Keratinocyte (primary cell): ENCODE measurements at regions not wholly inside any gene's neighbourhood (a gene's known extent, or its start where the extent isn't known, plus 50 kb on each side); places are given as distances from the start of the nearest gene placed in this dataset.
"Not testable (repeated sequence)": the region's sequence is repeated elsewhere in the genome, so short reads cannot be mapped to it uniquely, and the experiment has no call there.

Experiments
- DNase-seq: peaks from one replicate; pipeline ENCODE4 v3.0.0-alpha.2; 2011; ENCODE audit warnings: low read depth, missing footprints, low spot score
- FAIRE-seq: peaks from 2 replicates; lab custom pipeline; 2011; peaks lifted over from hg19 to GRCh38; lab: Jason Lieb, UNC
- H2AFZ ChIP-seq: 2 replicates; pipeline ENCODE4 v1.6.0; 2012; ENCODE audit warnings: low read length, control low read depth, inconsistent platforms; ENCODE audit not compliant: control insufficient read depth
- H3K27ac ChIP-seq: 2 replicates; pipeline ENCODE4 v1.5.1; 2011; ENCODE audit warnings: low read length; ENCODE audit not compliant: control insufficient read depth, insufficient read depth
- H3K27me3 ChIP-seq: 3 replicates; pipeline ENCODE4 v1.6.0; 2011; ENCODE audit warnings: low read length; ENCODE audit not compliant: control insufficient read depth, insufficient read depth; ENCODE audit errors: extremely low read depth
- H3K36me3 ChIP-seq, 2 experiments: 2 replicates in 1 of 2; 3 replicates in 1 of 2; pipeline ENCODE4 v1.5.1; 2011; ENCODE audit warnings: low read length in 2 of 2, mild to moderate bottlenecking in 1 of 2; ENCODE audit not compliant: control insufficient read depth in 2 of 2, insufficient read depth in 2 of 2; ENCODE audit errors: extremely low read depth in 1 of 2
- H3K4me1 ChIP-seq: 3 replicates; pipeline ENCODE4 v1.5.1; 2011; ENCODE audit warnings: low read length; ENCODE audit not compliant: control insufficient read depth, insufficient read depth; ENCODE audit errors: extremely low read depth
- H3K4me2 ChIP-seq: 3 replicates; pipeline ENCODE4 v1.6.0; 2011; ENCODE audit warnings: low read depth, low read length; ENCODE audit not compliant: control insufficient read depth, insufficient read depth; ENCODE audit errors: extremely low read depth
- H3K4me3 ChIP-seq, 3 experiments: fragments of 200-600 bp in 1 of 3; sonication (generic) in 1 of 3; 2 replicates in 2 of 3; 3 replicates in 1 of 3; pipeline ENCODE4 v1.5.1; 2011 to 2016; ENCODE audit warnings: low read length in 3 of 3, mild to moderate bottlenecking in 3 of 3, control low read depth in 2 of 3, inconsistent platforms in 1 of 3, low read depth in 1 of 3, mixed read lengths in 1 of 3, mixed run types in 1 of 3, moderate library complexity in 1 of 3; ENCODE audit not compliant: control insufficient read depth in 2 of 3, insufficient read depth in 2 of 3; ENCODE audit errors: extremely low read depth in 1 of 3
- H3K79me2 ChIP-seq: 2 replicates; pipeline ENCODE4 v1.6.0; 2012; ENCODE audit warnings: low read length; ENCODE audit not compliant: control insufficient read depth, insufficient read depth
- H3K9ac ChIP-seq: 3 replicates; pipeline ENCODE4 v1.6.0; 2011; ENCODE audit warnings: low read length; ENCODE audit not compliant: control insufficient read depth, insufficient read depth; ENCODE audit errors: extremely low read depth
- H3K9me1 ChIP-seq: 3 replicates; pipeline ENCODE4 v1.6.0; 2011; ENCODE audit warnings: low read length; ENCODE audit not compliant: control insufficient read depth, insufficient read depth; ENCODE audit errors: extremely low read depth
- H3K9me3 ChIP-seq: 2 replicates; pipeline ENCODE4 v1.5.1; 2012; ENCODE audit warnings: low read depth, low read length; ENCODE audit not compliant: control insufficient read depth
- H4K20me1 ChIP-seq: 3 replicates; pipeline ENCODE4 v1.6.0; 2011; ENCODE audit warnings: low read length; ENCODE audit not compliant: control insufficient read depth, insufficient read depth; ENCODE audit errors: extremely low read depth
- CTCF ChIP-seq, 3 experiments: IDR thresholded peaks in 1 of 3; conservative IDR thresholded peaks in 1 of 3; optimal IDR thresholded peaks in 1 of 3; 2 replicates in 2 of 3; 3 replicates in 1 of 3; pipeline versions ENCODE3 to v1.5.1; 2011; ENCODE audit warnings: low read length in 3 of 3, mild to moderate bottlenecking in 3 of 3, moderate library complexity in 2 of 3, control low read depth in 1 of 3, inconsistent platforms in 1 of 3; ENCODE audit not compliant: insufficient read depth in 2 of 3; ENCODE audit errors: extremely low read depth in 1 of 3
- EZH2 ChIP-seq: IDR thresholded peaks from one replicate; pipeline ENCODE4 v1.6.1; 2012; ENCODE audit warnings: inconsistent platforms, mild to moderate bottlenecking, low read length, moderate library complexity
- dilution Hi-C: fragments of 300-500 bp; cut with MboI; formaldehyde crosslinking; loops from one replicate; pipeline ENCODE4 v1.7.0; 2020; ENCODE audit warnings: low sequenced_read_pairs; ENCODE audit not compliant: extremely low pct_ligation_motif_present

GRCh38 chr15:75114327-75114726 lies 87.4 kb upstream of the C15orf39 start:
- H3K9me1 ChIP-seq, result no peaks in the 10 kb centered on the region
- dilution Hi-C loops, result no loop called here
- H3K4me1 ChIP-seq, result no peaks in the 10 kb centered on the region
- H3K9me3 ChIP-seq, result no peaks in the 10 kb centered on the region
- no peaks in the 10 kb centered on the region for H4K20me1 ChIP-seq
- DNase-seq (no peak), FAIRE-seq (no peak)
- H3K9ac ChIP-seq, result no peak overlapping the region
- H3K27ac ChIP-seq, result no peak overlapping the region
- H3K36me3 ChIP-seq, result no peaks in the 10 kb centered on the region
- peaks cover 35% of the 10 kb centered on the region for H3K27me3 ChIP-seq
- H3K4me2 ChIP-seq, result no peak overlapping the region
- H3K4me3 ChIP-seq, result no peak overlapping the region
- H3K79me2 ChIP-seq, result no peaks in the 10 kb centered on the region
- no peak overlapping the region for H2AFZ ChIP-seq
- TF ChIP-seq CTCF (optimal IDR thresholded peaks at IDR 0.05 in 1 of 3, IDR thresholded peaks at IDR 0.05 in 1 of 3, conservative IDR thresholded peaks at IDR 0.05 in 1 of 3; ENCODE audit: extremely low read depth in 1 of 3, insufficient read depth in 2 of 3, low read length in 3 of 3), result no peak

- dilution Hi-C loops, result no loop called here
Measured at GRCh38 chr15:75114796-75115195, 86.9 kb upstream of the C15orf39 start.

GRCh38 chr15:75115411-75115913 lies 86.2 kb upstream of the C15orf39 start:
- H3K4me1 ChIP-seq, H3K4me3 ChIP-seq, dilution Hi-C loops, H3K79me2 ChIP-seq, FAIRE-seq, H2AFZ ChIP-seq, H3K4me2 ChIP-seq, H3K9ac ChIP-seq, H3K27ac ChIP-seq, H4K20me1 ChIP-seq, H3K9me1 ChIP-seq, DNase-seq, H3K9me3 ChIP-seq, H3K36me3 ChIP-seq: not testable (repeated sequence)
- H3K27me3 ChIP-seq, result peaks cover 24% of the 10 kb centered on the region

More at GRCh38 chr15:75114796-75115195, 86.9 kb upstream of the C15orf39 start:
- Histone ChIP-seq H3K27me3 (peaks cover 31% of the 10 kb centered on the region), H3K4me2 (no peak overlapping the region), H2AFZ (no peak overlapping the region), H3K36me3 (no peaks in the 10 kb centered on the region), H3K79me2 (no peaks in the 10 kb centered on the region), H3K9me3 (no peaks in the 10 kb centered on the region), H3K9me1 (no peaks in the 10 kb centered on the region), H3K27ac (no peak overlapping the region), H4K20me1 (no peaks in the 10 kb centered on the region), H3K4me1 (no peaks in the 10 kb centered on the region), H3K9ac (no peak overlapping the region), H3K4me3 (no peak overlapping the region)
- no peak for TF ChIP-seq CTCF (optimal IDR thresholded peaks at IDR 0.05 in 1 of 3, IDR thresholded peaks at IDR 0.05 in 1 of 3, conservative IDR thresholded peaks at IDR 0.05 in 1 of 3; ENCODE audit: extremely low read depth in 1 of 3, insufficient read depth in 2 of 3, low read length in 3 of 3)
- TF ChIP-seq EZH2, result no peak
- FAIRE-seq (no peak), DNase-seq (no peak)

GRCh38 chr15:75116143-75116542 lies 85.5 kb upstream of the C15orf39 start:
- H3K9ac ChIP-seq, DNase-seq, H4K20me1 ChIP-seq, H3K27ac ChIP-seq, H3K4me3 ChIP-seq, H3K4me1 ChIP-seq, H3K36me3 ChIP-seq, H3K9me3 ChIP-seq, H3K9me1 ChIP-seq, dilution Hi-C loops, H3K79me2 ChIP-seq, H2AFZ ChIP-seq, H3K4me2 ChIP-seq, FAIRE-seq: not testable (repeated sequence)
- peaks cover 17% of the 10 kb centered on the region for H3K27me3 ChIP-seq
